Bronchial epithelial cell (primary cell): ENCODE measurements at regions not wholly inside any gene's neighbourhood (a gene's known extent, or its start where the extent isn't known, plus 50 kb on each side); places are given as distances from the start of the nearest gene placed in this dataset.
A peak's percentile ranks its signal among the peaks of the same experiment; 100 is the strongest.

ENCODE experiments used
- DNase-seq: peaks from one replicate; pipeline ENCODE4 v3.0.0-alpha.2; 2010; ENCODE audit warnings: low read depth
- FAIRE-seq: peaks from 2 replicates; lab custom pipeline; 2011; peaks lifted over from hg19 to GRCh38; lab: Jason Lieb, UNC
- H3K27me3 ChIP-seq: 2 replicates; pipeline ENCODE4 v1.5.1; 2011; ENCODE audit warnings: low read length; ENCODE audit not compliant: control insufficient read depth, insufficient read depth
- H3K36me3 ChIP-seq: 2 replicates; pipeline ENCODE4 v1.5.1; 2011; ENCODE audit warnings: low read length; ENCODE audit not compliant: control insufficient read depth, insufficient read depth
- H3K4me3 ChIP-seq: 2 replicates; pipeline ENCODE4 v1.5.1; 2011; ENCODE audit warnings: mild to moderate bottlenecking, low read depth, low read length, control low read depth
- TF ChIP-seq, protein P1 (sequence below): IDR thresholded peaks from 2 replicates; pipeline ENCODE4 v1.5.1; 2011; ENCODE audit warnings: mild to moderate bottlenecking, moderate library complexity, low read length, control low read depth, inconsistent platforms; ENCODE audit not compliant: insufficient read depth, severe bottlenecking

DNA sequence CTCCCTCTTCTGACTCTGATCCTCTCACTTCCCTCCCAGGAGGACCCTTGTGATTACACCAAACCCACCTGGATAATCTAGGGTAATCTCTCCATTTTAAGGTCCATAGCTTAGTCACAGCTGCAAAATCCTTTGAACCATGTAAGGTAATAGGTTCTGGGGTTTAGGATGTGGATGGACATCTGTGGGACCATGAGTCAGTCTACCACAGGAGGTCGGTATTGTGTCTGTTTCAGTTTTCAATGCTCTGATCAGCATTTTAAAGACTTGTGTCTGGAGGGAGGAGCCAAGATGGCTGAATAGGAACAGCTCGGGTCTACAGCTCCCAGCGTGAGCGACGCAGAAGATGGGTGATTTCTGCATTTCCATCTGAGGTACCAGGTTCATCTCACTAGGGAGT lies 112.6 kb downstream of the CAVIN4 start:
- Histone ChIP-seq H3K4me3 (no peak overlapping the region), H3K27me3 (no peaks in the 10 kb centered on the region), H3K36me3 (no peaks in the 10 kb centered on the region)
- no peak for DNase-seq
- TF ChIP-seq, protein P1, sequence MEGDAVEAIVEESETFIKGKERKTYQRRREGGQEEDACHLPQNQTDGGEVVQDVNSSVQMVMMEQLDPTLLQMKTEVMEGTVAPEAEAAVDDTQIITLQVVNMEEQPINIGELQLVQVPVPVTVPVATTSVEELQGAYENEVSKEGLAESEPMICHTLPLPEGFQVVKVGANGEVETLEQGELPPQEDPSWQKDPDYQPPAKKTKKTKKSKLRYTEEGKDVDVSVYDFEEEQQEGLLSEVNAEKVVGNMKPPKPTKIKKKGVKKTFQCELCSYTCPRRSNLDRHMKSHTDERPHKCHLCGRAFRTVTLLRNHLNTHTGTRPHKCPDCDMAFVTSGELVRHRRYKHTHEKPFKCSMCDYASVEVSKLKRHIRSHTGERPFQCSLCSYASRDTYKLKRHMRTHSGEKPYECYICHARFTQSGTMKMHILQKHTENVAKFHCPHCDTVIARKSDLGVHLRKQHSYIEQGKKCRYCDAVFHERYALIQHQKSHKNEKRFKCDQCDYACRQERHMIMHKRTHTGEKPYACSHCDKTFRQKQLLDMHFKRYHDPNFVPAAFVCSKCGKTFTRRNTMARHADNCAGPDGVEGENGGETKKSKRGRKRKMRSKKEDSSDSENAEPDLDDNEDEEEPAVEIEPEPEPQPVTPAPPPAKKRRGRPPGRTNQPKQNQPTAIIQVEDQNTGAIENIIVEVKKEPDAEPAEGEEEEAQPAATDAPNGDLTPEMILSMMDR, result no peak
- no peak for FAIRE-seq

DNA sequence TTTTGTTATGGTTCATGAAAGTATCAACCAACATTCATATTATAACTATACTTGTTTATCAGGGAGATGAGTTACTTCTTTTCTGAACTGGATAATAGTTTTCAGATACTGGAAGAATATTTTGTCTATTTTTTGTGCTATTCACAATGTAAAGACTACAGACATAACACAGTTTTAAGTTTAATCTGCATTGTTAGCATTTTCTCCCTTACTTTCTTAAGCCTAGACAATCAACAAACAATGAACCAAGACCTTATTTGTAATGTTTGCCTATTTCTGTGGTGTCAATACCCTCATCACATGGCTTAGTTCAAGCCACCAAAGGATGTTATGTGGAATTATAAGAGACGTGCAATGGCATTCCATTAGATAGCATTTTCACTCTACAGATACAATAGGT lies 119.5 kb downstream of the CAVIN4 start:
- TF ChIP-seq, protein P1, result no peak
- DNase-seq, result no peak
- no peak overlapping the region for H3K4me3 ChIP-seq

DNA sequence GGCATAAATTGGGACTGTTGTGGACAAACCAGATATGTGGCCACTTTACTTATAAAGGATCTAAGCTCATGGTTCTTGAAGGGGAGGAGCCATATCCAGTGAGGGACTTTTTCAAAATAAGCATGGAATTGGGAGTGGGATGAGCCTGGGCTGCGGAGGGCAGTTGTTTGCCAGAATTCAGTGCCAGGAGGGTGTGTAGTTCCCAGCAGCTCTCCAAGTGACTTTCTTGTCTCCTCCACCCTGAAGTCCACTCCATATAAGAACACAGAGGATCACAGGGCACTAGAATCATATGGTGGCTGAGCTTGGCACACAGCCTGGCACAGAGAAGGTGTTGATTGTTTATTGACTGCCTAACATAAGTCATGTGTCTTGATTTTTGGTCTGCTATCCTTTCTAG lies 121.1 kb downstream of the CAVIN4 start:
- DNase-seq, result no peak
- TF ChIP-seq, protein P1, result no peak
- H3K4me3 ChIP-seq, result no peak overlapping the region
- H3K27me3 ChIP-seq, result no peaks in the 10 kb centered on the region
- H3K36me3 ChIP-seq, result no peaks in the 10 kb centered on the region
- peak; percentile 47 for FAIRE-seq

More for the DNA sequence above, 119.5 kb downstream of the CAVIN4 start:
- Histone ChIP-seq H3K36me3 (no peaks in the 10 kb centered on the region), H3K27me3 (no peaks in the 10 kb centered on the region)
- FAIRE-seq, result no peak

- H3K36me3 ChIP-seq, result no peaks in the 10 kb centered on the region
- no peak for FAIRE-seq
- H3K27me3 ChIP-seq, result no peaks in the 10 kb centered on the region
Observed at GRCh38 chr9:100699668-100700067, 121.8 kb downstream of the CAVIN4 start.

DNA sequence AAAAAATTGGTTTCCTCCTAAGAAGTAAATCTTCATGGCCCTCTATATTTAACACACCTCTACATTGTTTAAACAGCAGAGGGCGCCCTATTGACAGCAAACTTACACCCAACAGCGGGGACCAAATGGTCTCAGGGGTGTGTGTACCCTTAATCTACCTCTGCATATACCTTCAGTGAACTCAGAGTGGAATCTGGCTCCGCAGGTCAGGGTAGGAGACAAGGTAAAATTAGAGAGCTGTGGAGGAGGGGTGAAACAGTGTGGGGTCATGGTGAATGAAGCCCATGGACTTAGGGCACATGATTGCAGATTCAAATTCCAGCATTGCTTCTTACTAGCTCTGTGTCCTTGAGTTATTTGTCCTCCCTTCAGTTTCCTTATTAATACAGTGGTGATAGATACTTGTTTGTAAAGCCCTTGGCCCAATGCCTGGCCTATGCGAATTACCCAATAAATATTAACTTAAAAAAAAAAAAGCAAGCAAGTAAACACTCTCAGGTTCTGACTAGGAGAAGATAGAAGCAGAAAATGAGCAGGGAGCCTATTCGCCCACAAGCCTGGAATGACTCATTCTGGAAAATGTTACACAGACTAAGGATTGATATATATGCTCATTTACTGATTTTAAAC lies 122.9 kb downstream of the CAVIN4 start:
- H3K27me3 ChIP-seq, result no peaks in the 10 kb centered on the region
- FAIRE-seq, result no peak
- H3K4me3 ChIP-seq, result no peak overlapping the region
- no peaks in the 10 kb centered on the region for H3K36me3 ChIP-seq
- TF ChIP-seq, protein P1, result peak; percentile 41
- DNase-seq, result peak; percentile 36

More at GRCh38 chr9:100699668-100700067, 121.8 kb downstream of the CAVIN4 start:
- H3K4me3 ChIP-seq, result no peak overlapping the region
- TF ChIP-seq, protein P1, result no peak
- no peak for DNase-seq
